Sigmoid colon (tissue), 4 donors: ENCODE measurements at regions not wholly inside any gene's neighbourhood (a gene's known extent, or its start where the extent isn't known, plus 50 kb on each side); places are given as distances from the start of the nearest gene placed in this dataset.

ENCODE experiments used
- CTCF ChIP-seq, 4 experiments: fragments of 450-650 bp in 3 of 4; fragments of 200-600 bp in 1 of 4; IDR thresholded peaks; one replicate each; pipeline ENCODE4 v1.5.1; 2016 to 2019; ENCODE audit warnings: antibody characterized with exemption in 4 of 4, mild to moderate bottlenecking in 3 of 4, moderate library complexity in 2 of 4
- EP300 ChIP-seq, 4 donors: sonication (generic); formaldehyde crosslinking; IDR thresholded peaks; one replicate each; pipeline ENCODE4 v1.6.1; 2017; ENCODE audit warnings: antibody characterized with exemption in 4 of 4
- POLR2A ChIP-seq, 2 donors: fragments of 450-650 bp; IDR thresholded peaks; one replicate each; pipeline ENCODE4 v1.6.1; 2016; ENCODE audit warnings: antibody characterized with exemption in 2 of 2, mild to moderate bottlenecking in 2 of 2, moderate library complexity in 2 of 2
- POLR2AphosphoS5 ChIP-seq, 4 donors: sonication (generic); formaldehyde crosslinking; IDR thresholded peaks; one replicate each; pipeline ENCODE4 v1.6.1; 2017; ENCODE audit warnings: antibody characterized with exemption in 4 of 4

GRCh38 chr16:6104428-6104827 is 1006.8 kb upstream of the EEF2KMT start:
- TF ChIP-seq CTCF (IDR thresholded peaks at IDR 0.05) (no peak), POLR2AphosphoS5 (IDR thresholded peaks at IDR 0.05) (no peak), POLR2A (IDR thresholded peaks at IDR 0.05) (no peak), EP300 (IDR thresholded peaks at IDR 0.05) (no peak)
